ENCODE measurements at regions not wholly inside any gene's neighbourhood (a gene's known extent, or its start where the extent isn't known, plus 50 kb on each side); places are given as distances from the start of the nearest gene placed in this dataset.
"Not testable (repeated sequence)": the region's sequence is repeated elsewhere in the genome, so short reads cannot be mapped to it uniquely, and the experiment has no call there.

GRCh38 chr1:199561334-199561733 is 466.2 kb upstream of the NR5A2 start:
- no peak for DNase-seq

- DNase-seq: no peak
Observed at GRCh38 chr1:199573047-199573446, 454.5 kb upstream of the NR5A2 start.

GRCh38 chr1:199574950-199575349 is 452.6 kb upstream of the NR5A2 start:
- no peak for DNase-seq

GRCh38 chr1:199580300-199580699 is 447.2 kb upstream of the NR5A2 start:
- DNase-seq: no peak

GRCh38 chr1:199585392-199585791 is 442.1 kb upstream of the NR5A2 start:
- DNase-seq: no peak

GRCh38 chr1:199590708-199591107 is 436.8 kb upstream of the NR5A2 start:
- DNase-seq: no peak

- DNase-seq: no peak
Observed at GRCh38 chr1:199591468-199591867, 436.0 kb upstream of the NR5A2 start.

GRCh38 chr1:199593475-199593874 is 434.0 kb upstream of the NR5A2 start:
- no peak for DNase-seq

GRCh38 chr1:199596448-199596847 is 431.1 kb upstream of the NR5A2 start:
- DNase-seq: not testable (repeated sequence)

GRCh38 chr1:199597152-199597551 is 430.4 kb upstream of the NR5A2 start:
- DNase-seq: no peak

- no peak for DNase-seq
Observed at GRCh38 chr1:199608414-199608813, 419.1 kb upstream of the NR5A2 start.

GRCh38 chr1:199612976-199613774 is 414.3 kb upstream of the NR5A2 start:
- DNase-seq: no peak

- DNase-seq: no peak
Observed at GRCh38 chr1:199616947-199617346, 410.6 kb upstream of the NR5A2 start.

- DNase-seq: no peak
Observed at GRCh38 chr1:199619223-199619622, 408.3 kb upstream of the NR5A2 start.

GRCh38 chr1:199626228-199626627 is 401.3 kb upstream of the NR5A2 start:
- DNase-seq: not testable (repeated sequence)

- no peak for DNase-seq
Observed at GRCh38 chr1:199629624-199630023, 397.9 kb upstream of the NR5A2 start.

GRCh38 chr1:199639453-199639852 is 388.1 kb upstream of the NR5A2 start:
- DNase-seq: no peak

GRCh38 chr1:199641531-199641930 is 386.0 kb upstream of the NR5A2 start:
- no peak for DNase-seq

- DNase-seq: no peak
Observed at GRCh38 chr1:199644912-199645311, 382.6 kb upstream of the NR5A2 start.

GRCh38 chr1:199646761-199647160 is 380.7 kb upstream of the NR5A2 start:
- DNase-seq: no peak

- no peak for DNase-seq
Observed at GRCh38 chr1:199657449-199657848, 370.1 kb upstream of the NR5A2 start.

- no peak for DNase-seq
Observed at GRCh38 chr1:199660071-199660470, 367.4 kb upstream of the NR5A2 start.

GRCh38 chr1:199665371-199665770 is 362.1 kb upstream of the NR5A2 start:
- no peak for DNase-seq

GRCh38 chr1:199667089-199667488 is 360.4 kb upstream of the NR5A2 start:
- no peak for DNase-seq

- no peak for DNase-seq
Observed at GRCh38 chr1:199669916-199670315, 357.6 kb upstream of the NR5A2 start.

All from effector CD8-positive, alpha-beta T cell (primary cell).